GM18511 (cell line): ENCODE measurements at regions not wholly inside any gene's neighbourhood (a gene's known extent, or its start where the extent isn't known, plus 50 kb on each side); places are given as distances from the start of the nearest gene placed in this dataset.
A peak's percentile ranks its signal among the peaks of the same experiment; 100 is the strongest.
"Not testable (repeated sequence)": the region's sequence is repeated elsewhere in the genome, so short reads cannot be mapped to it uniquely, and the experiment has no call there.

Experiments
- ATAC-seq: cut with Tn5 transposase; IDR thresholded peaks from one replicate; pipeline ENCODE4 v1.9.1; 2021; ENCODE audit warnings: mild to moderate bottlenecking, moderate library complexity; ENCODE audit not compliant: unreplicated experiment

- no peak for ATAC-seq
These were observed 85.5 kb downstream of the PRR15 start for GRCh38 chr7:29649028-29649716.

- ATAC-seq = no peak
These were observed 86.2 kb downstream of the PRR15 start for GRCh38 chr7:29649876-29650275.

- ATAC-seq = no peak
These were observed 87.8 kb downstream of the PRR15 start for GRCh38 chr7:29651477-29651876.

- no peak for ATAC-seq
These were observed 88.9 kb downstream of the PRR15 start for GRCh38 chr7:29652556-29652955.

- not testable (repeated sequence) for ATAC-seq
These were observed 90.7 kb downstream of the PRR15 start for GRCh38 chr7:29654340-29654739.

GRCh38 chr7:29657288-29657687 is 93.7 kb downstream of the PRR15 start:
- no peak for ATAC-seq

- no peak for ATAC-seq
These were observed 94.2 kb downstream of the PRR15 start for GRCh38 chr7:29657856-29658255.

GRCh38 chr7:29659213-29659612 is 95.6 kb downstream of the PRR15 start:
- ATAC-seq = not testable (repeated sequence)

- not testable (repeated sequence) for ATAC-seq
These were observed 99.3 kb downstream of the PRR15 start for GRCh38 chr7:29662899-29663298.

- not testable (repeated sequence) for ATAC-seq
These were observed 101.4 kb downstream of the PRR15 start for GRCh38 chr7:29664999-29665398.

- not testable (repeated sequence) for ATAC-seq
These were observed 103.5 kb downstream of the PRR15 start for GRCh38 chr7:29667096-29667669.

- not testable (repeated sequence) for ATAC-seq
These were observed 107.7 kb downstream of the PRR15 start for GRCh38 chr7:29671286-29671685.

GRCh38 chr7:29673635-29674034 is 110.0 kb downstream of the PRR15 start:
- not testable (repeated sequence) for ATAC-seq

GRCh38 chr7:29674626-29675025 is 111.0 kb downstream of the PRR15 start:
- not testable (repeated sequence) for ATAC-seq

GRCh38 chr7:29677254-29677653 is 113.6 kb downstream of the PRR15 start:
- ATAC-seq = not testable (repeated sequence)

GRCh38 chr7:29679963-29680362 is 116.3 kb downstream of the PRR15 start:
- not testable (repeated sequence) for ATAC-seq

- not testable (repeated sequence) for ATAC-seq
These were observed 117.0 kb downstream of the PRR15 start for GRCh38 chr7:29680601-29681000.

GRCh38 chr7:29684151-29684786 is 120.6 kb downstream of the PRR15 start:
- peak; percentile 67 for ATAC-seq

- peak; percentile 76 for ATAC-seq
These were observed 121.3 kb upstream of the WIPF3 start for GRCh38 chr7:29684787-29685650.

GRCh38 chr7:29685651-29686271 is 120.5 kb upstream of the WIPF3 start:
- ATAC-seq = not testable (repeated sequence)

- ATAC-seq = not testable (repeated sequence)
These were observed 115.8 kb upstream of the WIPF3 start for GRCh38 chr7:29690510-29690909.
